HCT116 (cell line): ENCODE measurements at regions not wholly inside any gene's neighbourhood (a gene's known extent, or its start where the extent isn't known, plus 50 kb on each side); places are given as distances from the start of the nearest gene placed in this dataset.
"Not testable (repeated sequence)": the region's sequence is repeated elsewhere in the genome, so short reads cannot be mapped to it uniquely, and the experiment has no call there.

ENCODE experiments used
- ATAC-seq: fragments of 200-7000 bp; cut with Tn5 transposase; 2 replicates; pipeline ENCODE4 v1.9.1; 2020; ENCODE audit warnings: mild to moderate bottlenecking, moderate library complexity
- BruUV-seq: library from RNA; stranded (reverse); fragments of 400-500 nt; replicated peaks from 2 replicates; lab custom pipeline; 2021; lab: Mats Ljungman, UMichigan
- CTCF ChIA-PET: fragments of 300-600 bp; sonication (Branson Sonifier 250); formaldehyde crosslinking; loops from one replicate; lab custom pipeline; 2021; ENCODE audit warnings: antibody characterized with exemption; lab: Charles Lee
- POLR2A ChIA-PET: fragments of 300-600, 350-600 bp; sonication (Branson Sonifier 250); formaldehyde crosslinking; loops from one replicate; lab custom pipeline; 2021; ENCODE audit warnings: antibody characterized with exemption; lab: Charles Lee
- RAD21 ChIA-PET, 2 experiments: fragments of 300-600 bp; sonication (Branson Sonifier 250); formaldehyde crosslinking; loops; one replicate each; lab custom pipeline; 2023; ENCODE audit warnings: low total read pairs in 2 of 2; ENCODE audit not compliant: uncharacterized antibody in 2 of 2, unreplicated experiment in 2 of 2, low non-redundant PET in 1 of 2; lab: Charles Lee
- DNase-seq: peaks from one replicate; pipeline ENCODE4 v3.0.0-alpha.2; 2010; ENCODE audit warnings: low read depth, low spot score
- H2AFZ ChIP-seq: fragments of 200-600 bp; shearing (Covaris generic), sonication (generic); 2 replicates; pipeline ENCODE4 v1.6.1; 2017; ENCODE audit warnings: low read depth, mixed run types, mixed read lengths, antibody characterized with exemption, low read length; ENCODE audit not compliant: poor library complexity, severe bottlenecking
- H3K27ac ChIP-seq: 2 replicates; pipeline ENCODE4 v1.5.1; 2012; ENCODE audit warnings: low read depth, low read length
- H3K27me3 ChIP-seq: fragments of 200-600 bp; sonication (generic); 2 replicates; pipeline ENCODE4 v1.6.1; 2016; ENCODE audit warnings: mixed run types, low read length, mixed read lengths; ENCODE audit not compliant: insufficient read depth
- H3K36me3 ChIP-seq, 2 experiments: fragments of 200-500 bp in 1 of 2; fragments of 200-600 bp in 1 of 2; sonication (Bioruptor generic) in 1 of 2; sonication (generic) in 1 of 2; 2 replicates each; pipeline versions ENCODE4 v1.5.1 to v1.6.1; 2014 to 2016; ENCODE audit warnings: low read length in 2 of 2, inconsistent platforms in 1 of 2, mixed read lengths in 1 of 2, mixed run types in 1 of 2; ENCODE audit not compliant: insufficient read depth in 2 of 2, control insufficient read depth in 1 of 2
- H3K4me1 ChIP-seq, 2 experiments: fragments of 200-600 bp in 1 of 2; sonication (generic) in 1 of 2; 2 replicates each; pipeline versions ENCODE4 v1.5.1 to v1.6.1; 2012 to 2017; ENCODE audit warnings: low read length in 2 of 2, inconsistent platforms in 1 of 2, mild to moderate bottlenecking in 1 of 2, mixed read lengths in 1 of 2, mixed run types in 1 of 2, moderate library complexity in 1 of 2; ENCODE audit not compliant: insufficient read depth in 2 of 2, control insufficient read depth in 1 of 2
- H3K4me2 ChIP-seq: fragments of 200-600 bp; sonication (generic); 2 replicates; pipeline ENCODE4 v1.6.1; 2017; ENCODE audit warnings: mixed run types, low read length, mixed read lengths
- H3K4me3 ChIP-seq, 2 experiments: fragments of 200-600 bp in 1 of 2; sonication (generic) in 1 of 2; replicated peaks in 1 of 2; 2 replicates each; pipeline ENCODE4 v1.5.1; 2011 to 2016; ENCODE audit warnings: low read length in 2 of 2, control low read depth in 1 of 2, low read depth in 1 of 2, mild to moderate bottlenecking in 1 of 2, mixed read lengths in 1 of 2, mixed run types in 1 of 2
- H3K79me2 ChIP-seq: fragments of 200-600 bp; sonication (generic); 2 replicates; pipeline ENCODE4 v1.6.1; 2017; ENCODE audit warnings: mild to moderate bottlenecking, mixed run types, low read length, moderate library complexity, mixed read lengths; ENCODE audit not compliant: insufficient read depth
- H3K9ac ChIP-seq: fragments of 200-600 bp; sonication (generic); 2 replicates; pipeline ENCODE4 v1.6.1; 2016; ENCODE audit warnings: low read length, mixed read lengths
- H3K9me2 ChIP-seq: fragments of 200-600 bp; sonication (generic), shearing (Covaris generic); 2 replicates; pipeline ENCODE4 v1.6.1; 2017; ENCODE audit warnings: mixed run types, mild to moderate bottlenecking, moderate library complexity; ENCODE audit not compliant: insufficient read depth
- H3K9me3 ChIP-seq, 2 experiments: fragments of 200-500 bp in 1 of 2; fragments of 200-600 bp in 1 of 2; sonication (Bioruptor generic) in 1 of 2; sonication (generic) in 1 of 2; 2 replicates each; pipeline ENCODE4 v1.6.1; 2014 to 2017; ENCODE audit warnings: low read length in 2 of 2, mixed read lengths in 2 of 2, inconsistent platforms in 1 of 2, low read depth in 1 of 2, mild to moderate bottlenecking in 1 of 2, mixed run types in 1 of 2, moderate library complexity in 1 of 2; ENCODE audit not compliant: control insufficient read depth in 1 of 2, insufficient read depth in 1 of 2
- H4K20me1 ChIP-seq: fragments of 200-600 bp; sonication (generic), shearing (Covaris generic); 2 replicates; pipeline ENCODE4 v1.6.1; 2017; ENCODE audit warnings: mixed run types, mild to moderate bottlenecking, moderate library complexity; ENCODE audit not compliant: insufficient read depth
- CEBPB ChIP-seq: IDR thresholded peaks from 2 replicates; pipeline ENCODE4 v1.6.1; 2012; ENCODE audit warnings: low read depth
- EZH2 ChIP-seq: fragments of 200-600 bp; sonication (generic); IDR thresholded peaks from 2 replicates; pipeline ENCODE4 v1.6.1; 2017; ENCODE audit warnings: antibody characterized with exemption, mixed run types
- JUND ChIP-seq: IDR thresholded peaks from 2 replicates; pipeline ENCODE4 v1.6.1; 2012
- POLR2AphosphoS5 ChIP-seq: IDR thresholded peaks from 2 replicates; pipeline ENCODE4 v1.6.1; 2011; ENCODE audit warnings: mild to moderate bottlenecking, low read depth, low read length, moderate library complexity
- SIN3A ChIP-seq: IDR thresholded peaks from 2 replicates; pipeline ENCODE4 v1.6.1; 2012; ENCODE audit warnings: low read depth
- SP1 ChIP-seq: IDR thresholded peaks from 2 replicates; pipeline ENCODE4 v1.6.1; 2012; ENCODE audit warnings: low read depth
- TCF7L2 ChIP-seq: IDR thresholded peaks from 2 replicates; pipeline ENCODE4 v1.7.0; 2011; ENCODE audit warnings: borderline replicate concordance, inconsistent platforms; ENCODE audit not compliant: insufficient read depth, insufficient read length; ENCODE audit errors: extremely low read depth
- intact Hi-C: fragments of 100-400 bp; cut with micrococcal nuclease; formaldehyde crosslinking; loops from 2 replicates; pipeline ENCODE4 v1.10.0; 2022
- TF ChIP-seq, protein P1 (sequence below): IDR thresholded peaks from 2 replicates; pipeline ENCODE4 v1.6.1; 2011; ENCODE audit warnings: mild to moderate bottlenecking, low read length, moderate library complexity; ENCODE audit not compliant: insufficient replicate concordance; ENCODE audit errors: extremely low read depth
- TF ChIP-seq, protein P2 (sequence below): IDR thresholded peaks from 2 replicates; pipeline ENCODE4 v1.6.1; 2012; ENCODE audit warnings: low read depth

DNA sequence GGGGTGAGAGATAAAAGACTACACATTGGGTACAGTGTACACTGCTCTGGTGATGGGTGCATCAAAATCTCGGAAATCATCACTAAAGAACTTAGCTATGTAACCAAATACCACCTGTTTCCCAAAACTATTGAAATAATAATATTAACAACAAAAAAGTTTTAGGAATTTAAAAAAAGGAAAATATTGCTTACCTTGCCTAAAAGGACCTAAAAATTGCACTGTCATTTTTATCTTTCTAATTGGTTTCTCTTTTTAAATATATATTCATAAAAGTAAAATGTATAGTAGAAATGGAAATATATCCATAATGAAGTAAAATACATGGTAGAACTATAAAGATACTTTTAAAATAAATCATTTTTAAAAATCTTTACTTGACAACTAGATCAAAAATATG lies 719.3 kb upstream of the RGS18 start (continued):
- TF ChIP-seq, protein P1, sequence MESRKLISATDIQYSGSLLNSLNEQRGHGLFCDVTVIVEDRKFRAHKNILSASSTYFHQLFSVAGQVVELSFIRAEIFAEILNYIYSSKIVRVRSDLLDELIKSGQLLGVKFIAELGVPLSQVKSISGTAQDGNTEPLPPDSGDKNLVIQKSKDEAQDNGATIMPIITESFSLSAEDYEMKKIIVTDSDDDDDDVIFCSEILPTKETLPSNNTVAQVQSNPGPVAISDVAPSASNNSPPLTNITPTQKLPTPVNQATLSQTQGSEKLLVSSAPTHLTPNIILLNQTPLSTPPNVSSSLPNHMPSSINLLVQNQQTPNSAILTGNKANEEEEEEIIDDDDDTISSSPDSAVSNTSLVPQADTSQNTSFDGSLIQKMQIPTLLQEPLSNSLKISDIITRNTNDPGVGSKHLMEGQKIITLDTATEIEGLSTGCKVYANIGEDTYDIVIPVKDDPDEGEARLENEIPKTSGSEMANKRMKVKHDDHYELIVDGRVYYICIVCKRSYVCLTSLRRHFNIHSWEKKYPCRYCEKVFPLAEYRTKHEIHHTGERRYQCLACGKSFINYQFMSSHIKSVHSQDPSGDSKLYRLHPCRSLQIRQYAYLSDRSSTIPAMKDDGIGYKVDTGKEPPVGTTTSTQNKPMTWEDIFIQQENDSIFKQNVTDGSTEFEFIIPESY, result no peak
- no peak for TF ChIP-seq POLR2AphosphoS5
- TF ChIP-seq EZH2, result no peak
- TF ChIP-seq JUND, result no peak
- TF ChIP-seq TCF7L2, result no peak
- TF ChIP-seq, protein P2, sequence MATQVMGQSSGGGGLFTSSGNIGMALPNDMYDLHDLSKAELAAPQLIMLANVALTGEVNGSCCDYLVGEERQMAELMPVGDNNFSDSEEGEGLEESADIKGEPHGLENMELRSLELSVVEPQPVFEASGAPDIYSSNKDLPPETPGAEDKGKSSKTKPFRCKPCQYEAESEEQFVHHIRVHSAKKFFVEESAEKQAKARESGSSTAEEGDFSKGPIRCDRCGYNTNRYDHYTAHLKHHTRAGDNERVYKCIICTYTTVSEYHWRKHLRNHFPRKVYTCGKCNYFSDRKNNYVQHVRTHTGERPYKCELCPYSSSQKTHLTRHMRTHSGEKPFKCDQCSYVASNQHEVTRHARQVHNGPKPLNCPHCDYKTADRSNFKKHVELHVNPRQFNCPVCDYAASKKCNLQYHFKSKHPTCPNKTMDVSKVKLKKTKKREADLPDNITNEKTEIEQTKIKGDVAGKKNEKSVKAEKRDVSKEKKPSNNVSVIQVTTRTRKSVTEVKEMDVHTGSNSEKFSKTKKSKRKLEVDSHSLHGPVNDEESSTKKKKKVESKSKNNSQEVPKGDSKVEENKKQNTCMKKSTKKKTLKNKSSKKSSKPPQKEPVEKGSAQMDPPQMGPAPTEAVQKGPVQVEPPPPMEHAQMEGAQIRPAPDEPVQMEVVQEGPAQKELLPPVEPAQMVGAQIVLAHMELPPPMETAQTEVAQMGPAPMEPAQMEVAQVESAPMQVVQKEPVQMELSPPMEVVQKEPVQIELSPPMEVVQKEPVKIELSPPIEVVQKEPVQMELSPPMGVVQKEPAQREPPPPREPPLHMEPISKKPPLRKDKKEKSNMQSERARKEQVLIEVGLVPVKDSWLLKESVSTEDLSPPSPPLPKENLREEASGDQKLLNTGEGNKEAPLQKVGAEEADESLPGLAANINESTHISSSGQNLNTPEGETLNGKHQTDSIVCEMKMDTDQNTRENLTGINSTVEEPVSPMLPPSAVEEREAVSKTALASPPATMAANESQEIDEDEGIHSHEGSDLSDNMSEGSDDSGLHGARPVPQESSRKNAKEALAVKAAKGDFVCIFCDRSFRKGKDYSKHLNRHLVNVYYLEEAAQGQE, result no peak
- TF ChIP-seq SIN3A, result no peak
- TF ChIP-seq SP1, result no peak
- TF ChIP-seq CEBPB, result no peak

DNA sequence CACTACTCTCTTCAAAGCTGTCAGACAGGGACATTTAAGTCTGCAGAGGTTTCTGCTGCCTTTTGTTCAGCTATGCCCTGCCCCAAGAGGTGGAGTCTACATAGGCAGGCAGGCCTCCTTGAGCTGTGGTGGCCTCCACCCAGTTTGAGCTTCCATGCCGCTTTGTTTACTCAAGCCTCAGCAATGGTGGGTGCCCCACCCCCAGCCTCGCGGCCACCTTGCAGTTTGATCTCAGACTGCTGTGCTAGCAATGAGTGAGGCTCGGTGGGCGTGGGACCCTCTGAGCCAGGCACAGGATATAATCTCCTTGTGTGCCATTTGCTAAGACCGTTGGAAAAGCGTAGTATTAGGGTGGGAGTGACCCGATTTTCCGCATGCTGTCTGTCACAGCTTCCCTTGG lies 710.0 kb upstream of the RGS18 start:
- POLR2A ChIA-PET, BruUV-seq, CTCF ChIA-PET: not testable (repeated sequence)

More for the DNA sequence above, 710.0 kb upstream of the RGS18 start:
- RAD21 ChIA-PET, DNase-seq, H3K27me3 ChIP-seq, H3K27ac ChIP-seq, ATAC-seq, H3K4me2 ChIP-seq, intact Hi-C loops, H3K9ac ChIP-seq, H3K79me2 ChIP-seq, H4K20me1 ChIP-seq, H2AFZ ChIP-seq, H3K4me1 ChIP-seq, H3K36me3 ChIP-seq, H3K9me2 ChIP-seq, H3K9me3 ChIP-seq, H3K4me3 ChIP-seq: not testable (repeated sequence)
